H1 (cell line): ENCODE measurements at regions not wholly inside any gene's neighbourhood (a gene's known extent, or its start where the extent isn't known, plus 50 kb on each side); places are given as distances from the start of the nearest gene placed in this dataset.

Experiments used
- CBX5 ChIP-seq: fragments of 300-800, 300-1000 bp; sonication (generic); IDR thresholded peaks from 2 replicates; pipeline ENCODE4 v1.7.1; 2016; ENCODE audit warnings: antibody characterized with exemption, low read length, low read depth
- MAFK ChIP-seq: IDR thresholded peaks from 2 replicates; pipeline ENCODE4 v1.6.1; 2012; ENCODE audit warnings: low read depth, mild to moderate bottlenecking, improper control_type of control experiment, low read length
- RNF2 ChIP-seq: fragments of 200-900, 300-1000 bp; sonication (generic); IDR thresholded peaks from 2 replicates; pipeline ENCODE4 v1.7.1; 2016; ENCODE audit warnings: borderline replicate concordance, low read depth, mild to moderate bottlenecking, antibody characterized with exemption, low read length; ENCODE audit not compliant: poor library complexity, severe bottlenecking; ENCODE audit errors: missing control alignments

DNA sequence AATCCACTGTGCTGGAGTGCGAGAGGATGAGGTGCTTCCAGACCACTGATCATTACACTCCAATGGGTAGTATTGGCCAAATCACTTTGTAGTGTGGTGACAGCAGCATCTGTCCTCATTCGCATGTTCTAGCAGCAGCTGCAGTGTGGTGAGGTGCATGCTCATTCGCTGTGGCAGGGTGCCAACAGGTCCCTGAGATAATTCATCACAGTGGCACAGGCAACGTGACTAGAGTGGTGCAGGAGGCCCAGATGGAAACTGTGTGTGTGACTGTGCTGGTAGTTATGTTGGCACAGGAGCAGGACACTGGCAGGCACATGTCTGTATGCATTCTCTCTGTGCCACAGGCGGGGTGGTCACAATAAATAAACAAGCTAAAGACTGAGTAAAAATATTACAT, 329.5 kb upstream of the SYT4 start (continued):
- no peak for TF ChIP-seq MAFK
- TF ChIP-seq RNF2: no peak
- TF ChIP-seq CBX5: no peak
